HAP-1 (cell line): ENCODE measurements at regions not wholly inside any gene's neighbourhood (a gene's known extent, or its start where the extent isn't known, plus 50 kb on each side); places are given as distances from the start of the nearest gene placed in this dataset.

Experiments used
- DNase-seq, 2 experiments: peaks; one replicate each; pipeline ENCODE4 v3.0.0-alpha.2; 2016 to 2020; ENCODE audit warnings: low spot score in 2 of 2
- H3K27me3 ChIP-seq: fragments of 250-450 bp; sonication (Bioruptor Pico); 2 replicates; pipeline ENCODE4 v1.5.1; 2020; ENCODE audit warnings: low read depth, mild to moderate bottlenecking, moderate library complexity
- H3K36me3 ChIP-seq: fragments of 250-450 bp; sonication (Bioruptor Pico); replicated peaks from 2 replicates; pipeline ENCODE4 v1.5.1; 2020; ENCODE audit warnings: mild to moderate bottlenecking
- H3K4me1 ChIP-seq: fragments of 250-450 bp; sonication (Bioruptor Pico); 2 replicates; pipeline ENCODE4 v1.5.1; 2020; ENCODE audit warnings: mild to moderate bottlenecking
- H3K4me3 ChIP-seq: fragments of 250-450 bp; sonication (Bioruptor Pico); 2 replicates; pipeline ENCODE4 v1.5.1; 2020; ENCODE audit warnings: mild to moderate bottlenecking, moderate library complexity
- H3K9me3 ChIP-seq: fragments of 250-450 bp; sonication (Bioruptor Pico); 2 replicates; pipeline ENCODE4 v1.5.1; 2020; ENCODE audit warnings: mild to moderate bottlenecking, moderate library complexity
- in situ Hi-C: fragments of 300-500 bp; cut with MboI; formaldehyde crosslinking; loops from 3 replicates; pipeline ENCODE4 v1.14.3; 2020; ENCODE audit warnings: low sequenced_read_pairs, inconsistent platforms, mixed read lengths

DNA sequence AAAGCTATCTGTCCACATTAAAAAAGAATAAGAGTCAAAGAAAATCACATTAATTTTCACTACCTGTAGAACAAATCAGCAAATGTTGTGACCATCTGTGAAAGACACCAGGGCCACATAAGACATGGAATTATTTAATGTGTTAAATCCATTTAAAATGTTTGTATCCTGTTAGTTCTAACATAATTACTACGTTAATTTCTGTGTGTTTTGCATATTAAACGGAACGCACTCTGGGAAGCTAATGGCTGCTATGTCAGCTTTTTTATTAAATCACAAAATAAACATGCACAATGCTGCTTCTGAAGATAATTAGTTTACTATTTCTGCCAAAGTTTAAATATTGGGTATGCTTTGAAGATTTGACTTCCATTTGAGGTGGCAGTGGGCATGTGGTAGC is 1061.2 kb downstream of the CDH11 start:
- H3K27me3 ChIP-seq = no peaks in the 10 kb centered on the region
- no peaks in the 10 kb centered on the region for H3K9me3 ChIP-seq
- in situ Hi-C loops = no loop called here
- no peak for DNase-seq
- H3K4me3 ChIP-seq = no peak overlapping the region
- H3K4me1 ChIP-seq = no peaks in the 10 kb centered on the region
- no peaks in the 10 kb centered on the region for H3K36me3 ChIP-seq

DNA sequence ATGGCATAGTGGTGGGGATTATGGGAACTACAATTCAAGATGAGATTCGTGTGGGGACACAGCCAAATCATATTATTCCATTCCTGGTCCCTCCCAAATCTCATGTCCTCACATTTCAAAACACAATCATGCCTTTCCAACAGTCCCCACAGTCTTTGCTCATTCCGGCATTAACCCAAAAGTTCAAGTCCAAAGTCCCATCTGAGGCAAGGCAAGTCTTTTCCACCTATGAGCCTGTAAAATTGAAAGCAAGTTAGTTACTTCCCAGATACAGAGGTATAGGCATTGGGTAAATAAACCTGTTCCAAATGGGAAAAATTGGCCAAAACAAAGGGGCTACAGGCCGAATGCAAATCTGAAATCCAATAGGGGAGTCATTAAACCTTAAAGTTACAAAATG is 1063.2 kb downstream of the CDH11 start:
- in situ Hi-C loops = no loop called here
- H3K36me3 ChIP-seq = no peaks in the 10 kb centered on the region
- no peak overlapping the region for H3K4me3 ChIP-seq
- H3K27me3 ChIP-seq = no peaks in the 10 kb centered on the region
- DNase-seq = no peak
- H3K4me1 ChIP-seq = no peaks in the 10 kb centered on the region
- no peaks in the 10 kb centered on the region for H3K9me3 ChIP-seq

DNA sequence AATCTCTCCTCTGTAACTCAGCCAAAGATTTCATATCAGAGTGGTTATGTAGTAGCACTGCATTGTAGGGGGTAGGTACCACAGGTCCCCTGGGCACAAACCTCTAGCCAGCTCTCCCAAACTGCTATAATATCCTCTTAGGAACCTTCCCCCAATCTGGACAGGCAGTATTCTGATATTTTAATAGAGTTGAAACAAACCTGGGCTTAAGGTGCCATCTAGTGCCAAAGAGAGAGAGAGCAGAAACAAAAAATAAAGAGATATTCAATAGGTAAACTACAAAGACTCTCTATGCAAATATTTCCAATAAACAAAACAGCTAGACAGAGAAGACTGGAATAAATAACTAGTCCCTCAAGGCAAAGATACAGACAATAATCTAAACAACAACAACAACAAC is 1070.0 kb downstream of the CDH11 start:
- no peak overlapping the region for H3K4me3 ChIP-seq
- H3K4me1 ChIP-seq = no peaks in the 10 kb centered on the region
- no peaks in the 10 kb centered on the region for H3K9me3 ChIP-seq
- peak in 1 of 2 experiments; percentile 17 for DNase-seq
- H3K36me3 ChIP-seq = no peaks in the 10 kb centered on the region
- H3K27me3 ChIP-seq = no peaks in the 10 kb centered on the region
- in situ Hi-C loops = no loop called here

DNA sequence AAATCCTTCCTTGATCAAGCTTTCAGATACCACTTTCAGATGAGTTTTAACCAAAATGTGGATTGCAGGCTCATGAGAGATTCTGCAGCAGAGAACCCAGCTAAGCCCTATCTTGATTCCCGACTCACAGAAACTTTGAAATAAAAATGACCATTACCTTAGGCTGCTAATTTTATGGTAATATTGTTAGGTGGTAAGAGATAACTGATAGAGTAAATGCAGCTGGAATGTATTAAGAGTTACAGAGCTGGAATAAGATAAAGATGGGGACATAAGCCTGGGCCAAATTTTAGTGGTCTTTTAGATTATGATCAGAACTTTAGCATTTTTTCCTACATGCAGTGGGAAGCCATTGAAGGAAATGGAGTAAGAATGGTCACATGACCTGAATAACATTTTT is 1074.0 kb downstream of the CDH11 start:
- in situ Hi-C loops = no loop called here
- Histone ChIP-seq H3K27me3 (no peaks in the 10 kb centered on the region), H3K36me3 (no peaks in the 10 kb centered on the region), H3K9me3 (no peaks in the 10 kb centered on the region), H3K4me1 (no peaks in the 10 kb centered on the region), H3K4me3 (no peak overlapping the region)
- no peak for DNase-seq

DNA sequence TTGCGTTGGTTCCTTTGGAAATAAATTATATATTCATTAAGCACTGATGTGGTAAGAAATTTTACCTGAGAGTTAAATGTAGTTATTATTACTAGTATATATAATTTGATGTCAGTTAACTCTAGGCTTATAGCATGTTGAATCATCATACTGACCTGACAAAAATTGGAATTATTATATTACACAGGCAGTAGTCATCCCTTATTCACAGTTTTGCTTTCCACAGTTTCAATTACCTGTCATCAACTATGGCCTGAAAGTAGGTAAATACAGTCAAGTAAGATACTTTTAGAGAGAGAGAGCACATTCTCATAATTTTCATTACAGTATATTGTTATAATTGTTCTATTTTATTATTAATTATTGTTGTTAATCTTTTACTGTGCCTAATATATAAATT is 1074.7 kb downstream of the CDH11 start:
- Histone ChIP-seq H3K27me3 (no peaks in the 10 kb centered on the region), H3K4me1 (no peaks in the 10 kb centered on the region), H3K9me3 (no peaks in the 10 kb centered on the region), H3K36me3 (no peaks in the 10 kb centered on the region), H3K4me3 (no peak overlapping the region)
- in situ Hi-C loops = no loop called here
- no peak for DNase-seq

DNA sequence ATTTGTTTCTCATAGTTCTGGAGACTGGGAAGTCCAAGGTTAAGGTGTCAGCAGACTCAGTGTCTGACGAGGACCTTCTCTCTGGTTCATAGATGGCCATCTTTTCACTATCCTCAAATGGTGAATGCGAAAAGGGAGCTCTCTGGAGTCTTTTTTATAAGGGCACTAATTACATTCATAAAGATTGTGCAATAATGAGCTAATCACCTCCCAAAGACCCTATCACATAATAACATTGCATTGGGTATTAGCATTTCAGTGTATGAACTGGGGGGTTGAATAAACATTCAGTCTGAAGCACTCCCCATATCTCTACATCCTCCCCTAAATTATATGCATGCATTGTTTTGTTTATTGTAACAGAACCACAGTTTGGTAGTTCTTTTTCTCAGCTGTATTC is 1086.5 kb downstream of the CDH11 start:
- Histone ChIP-seq H3K4me1 (no peaks in the 10 kb centered on the region), H3K27me3 (no peaks in the 10 kb centered on the region), H3K9me3 (no peaks in the 10 kb centered on the region), H3K36me3 (no peaks in the 10 kb centered on the region), H3K4me3 (no peak overlapping the region)
- in situ Hi-C loops = no loop called here
- DNase-seq = no peak

DNA sequence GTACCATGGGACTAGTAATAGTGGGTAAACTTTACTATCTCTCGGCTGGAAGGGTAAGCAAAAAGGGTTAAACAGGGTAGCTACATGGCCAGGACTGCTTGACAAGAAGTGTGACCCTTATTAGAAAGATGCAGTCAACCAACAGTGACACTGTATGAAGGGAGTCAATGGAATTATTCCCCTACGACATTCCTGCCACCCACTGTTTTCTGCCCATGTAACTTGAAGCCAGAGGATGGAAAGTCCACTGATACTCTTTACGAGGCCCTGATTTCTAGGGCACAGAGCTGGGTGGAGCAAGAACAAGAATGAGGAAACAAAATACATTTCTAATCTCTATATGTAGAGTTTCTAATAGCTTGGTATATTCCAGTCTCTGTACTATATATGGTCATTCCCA is 1102.5 kb downstream of the CDH11 start:
- no peaks in the 10 kb centered on the region for H3K27me3 ChIP-seq
- H3K36me3 ChIP-seq = no peaks in the 10 kb centered on the region
- in situ Hi-C loops = no loop called here
- no peak overlapping the region for H3K4me3 ChIP-seq
- H3K4me1 ChIP-seq = no peaks in the 10 kb centered on the region
- DNase-seq = no peak
- no peaks in the 10 kb centered on the region for H3K9me3 ChIP-seq

DNA sequence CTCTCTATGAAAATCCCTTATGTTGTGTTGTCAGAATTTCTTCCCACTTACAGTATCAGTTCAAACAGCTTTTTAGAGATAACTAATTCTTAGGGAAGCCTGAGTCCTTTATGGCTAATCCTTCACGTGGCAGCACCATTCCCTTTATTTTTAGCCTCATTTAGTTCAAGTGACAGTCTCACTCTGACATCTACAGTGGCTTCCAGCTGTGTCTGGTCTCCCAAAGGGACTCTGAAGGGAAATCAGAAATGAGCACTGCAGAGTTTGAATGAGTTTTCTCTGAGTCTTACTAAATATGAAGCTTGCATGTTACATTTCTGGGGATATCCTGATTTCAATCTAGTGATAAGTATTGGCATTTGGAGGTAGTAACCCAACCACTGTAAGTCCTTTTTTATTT is 1104.1 kb downstream of the CDH11 start:
- H3K27me3 ChIP-seq = no peaks in the 10 kb centered on the region
- DNase-seq = no peak
- no peaks in the 10 kb centered on the region for H3K4me1 ChIP-seq
- no peaks in the 10 kb centered on the region for H3K36me3 ChIP-seq
- H3K9me3 ChIP-seq = no peaks in the 10 kb centered on the region
- no peak overlapping the region for H3K4me3 ChIP-seq
- in situ Hi-C loops = no loop called here

DNA sequence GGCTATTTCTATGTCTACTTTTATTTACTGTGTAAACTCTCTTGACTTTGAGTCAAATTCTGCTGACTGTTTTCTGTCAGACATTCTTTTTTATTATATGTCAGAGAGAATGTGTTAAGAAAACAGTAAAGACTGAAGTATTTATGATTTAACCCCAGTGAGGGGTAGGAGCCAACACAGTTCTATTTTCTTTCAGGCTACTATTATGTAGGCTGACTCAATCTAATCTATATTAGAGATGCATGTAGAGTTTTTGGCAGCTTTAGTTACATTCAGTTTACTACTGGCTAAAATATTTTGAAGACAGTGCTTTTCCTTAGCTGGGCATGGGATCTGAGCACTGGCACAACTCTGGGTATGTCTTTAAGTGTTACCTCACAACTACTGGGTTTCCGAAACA is 1108.0 kb downstream of the CDH11 start:
- DNase-seq = no peak
- no peaks in the 10 kb centered on the region for H3K9me3 ChIP-seq
- in situ Hi-C loops = no loop called here
- no peaks in the 10 kb centered on the region for H3K27me3 ChIP-seq
- no peaks in the 10 kb centered on the region for H3K4me1 ChIP-seq
- H3K36me3 ChIP-seq = no peaks in the 10 kb centered on the region
- no peak overlapping the region for H3K4me3 ChIP-seq

DNA sequence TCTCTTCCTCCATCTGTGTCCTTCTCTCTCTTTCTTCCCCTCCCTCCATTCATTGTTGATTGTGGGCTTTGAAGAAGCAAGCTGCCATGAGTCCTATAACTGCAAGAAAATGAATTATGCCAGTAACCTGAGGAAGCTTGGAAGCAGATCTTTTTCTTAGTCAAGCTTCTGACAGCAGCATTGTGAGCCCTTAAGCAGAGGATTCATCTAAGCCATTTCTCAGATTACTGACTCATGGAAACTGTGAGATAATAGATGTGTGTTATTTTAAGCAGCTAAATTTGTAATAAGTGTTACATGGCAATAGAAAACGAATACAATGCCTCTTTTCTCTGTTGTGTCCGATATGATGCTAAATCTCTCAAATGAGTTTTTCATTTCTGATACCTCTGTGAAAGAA is 1109.7 kb downstream of the CDH11 start:
- no peaks in the 10 kb centered on the region for H3K4me1 ChIP-seq
- no peaks in the 10 kb centered on the region for H3K27me3 ChIP-seq
- no peak overlapping the region for H3K4me3 ChIP-seq
- in situ Hi-C loops = no loop called here
- no peak for DNase-seq
- no peaks in the 10 kb centered on the region for H3K36me3 ChIP-seq
- no peaks in the 10 kb centered on the region for H3K9me3 ChIP-seq

DNA sequence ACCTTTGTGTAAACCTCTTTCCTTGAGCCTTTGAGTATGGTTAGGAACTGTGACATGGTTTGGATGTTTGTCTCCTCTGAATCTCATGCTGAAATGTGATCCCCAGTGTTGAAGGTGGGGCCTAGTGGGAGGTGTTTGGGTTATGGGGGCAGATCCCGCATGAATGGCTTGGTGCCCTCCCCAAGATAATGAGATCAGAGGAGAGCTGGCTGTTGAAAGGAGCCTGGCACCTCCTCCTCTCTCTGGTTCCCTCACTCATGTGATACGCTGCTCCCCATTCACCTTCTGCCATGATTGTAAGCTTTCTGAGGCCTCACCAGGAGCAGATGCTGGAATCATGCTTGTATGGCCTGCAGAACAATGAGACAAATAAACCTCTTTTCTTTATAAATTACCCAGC is 1110.2 kb downstream of the CDH11 start:
- H3K27me3 ChIP-seq = no peaks in the 10 kb centered on the region
- H3K36me3 ChIP-seq = no peaks in the 10 kb centered on the region
- H3K4me3 ChIP-seq = no peak overlapping the region
- no peak for DNase-seq
- no peaks in the 10 kb centered on the region for H3K9me3 ChIP-seq
- in situ Hi-C loops = no loop called here
- no peaks in the 10 kb centered on the region for H3K4me1 ChIP-seq

DNA sequence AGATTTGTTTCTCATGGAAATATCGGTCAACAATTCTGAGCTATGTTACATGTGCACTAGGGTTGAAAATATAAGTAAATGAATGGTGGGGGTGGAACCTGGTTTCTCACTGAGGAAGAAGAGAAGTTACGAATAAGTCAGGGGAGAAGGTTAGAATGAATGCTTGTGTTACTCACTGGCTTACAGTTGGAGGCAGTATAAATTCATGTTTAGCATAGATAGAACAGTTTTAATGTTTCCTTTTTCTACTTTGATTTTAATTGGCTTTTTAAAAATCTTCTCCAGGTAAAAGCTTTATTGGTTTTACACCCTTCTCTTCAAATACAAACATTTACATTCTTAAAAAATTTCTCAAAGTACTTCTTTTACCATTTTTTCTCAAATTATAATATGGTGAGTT is 1113.7 kb downstream of the CDH11 start:
- Histone ChIP-seq H3K4me1 (no peaks in the 10 kb centered on the region), H3K9me3 (no peaks in the 10 kb centered on the region), H3K27me3 (no peaks in the 10 kb centered on the region), H3K36me3 (no peaks in the 10 kb centered on the region), H3K4me3 (no peak overlapping the region)
- DNase-seq = no peak
- in situ Hi-C loops = no loop called here

DNA sequence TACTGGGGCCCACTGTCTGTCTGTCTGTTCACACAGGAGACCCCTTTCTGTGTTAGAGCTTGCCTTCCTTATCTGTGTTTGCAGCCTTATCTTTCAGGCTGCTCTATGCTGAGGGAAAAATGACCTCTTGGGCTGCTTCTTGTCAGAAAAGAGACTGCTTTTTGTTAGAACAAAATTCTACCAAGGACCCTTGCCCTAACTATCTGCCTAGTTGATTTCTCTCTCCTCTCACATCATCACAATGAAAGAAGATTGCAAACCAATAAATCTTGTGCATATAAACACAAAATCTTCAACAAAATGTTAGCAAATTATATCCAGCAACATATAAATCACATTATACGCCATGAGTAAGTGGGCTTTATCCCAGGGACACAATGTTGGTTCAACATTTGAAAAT is 1117.7 kb downstream of the CDH11 start:
- Histone ChIP-seq H3K27me3 (no peaks in the 10 kb centered on the region), H3K4me3 (no peak overlapping the region), H3K9me3 (no peaks in the 10 kb centered on the region), H3K36me3 (no peaks in the 10 kb centered on the region), H3K4me1 (no peaks in the 10 kb centered on the region)
- in situ Hi-C loops = no loop called here
- DNase-seq = no peak

DNA sequence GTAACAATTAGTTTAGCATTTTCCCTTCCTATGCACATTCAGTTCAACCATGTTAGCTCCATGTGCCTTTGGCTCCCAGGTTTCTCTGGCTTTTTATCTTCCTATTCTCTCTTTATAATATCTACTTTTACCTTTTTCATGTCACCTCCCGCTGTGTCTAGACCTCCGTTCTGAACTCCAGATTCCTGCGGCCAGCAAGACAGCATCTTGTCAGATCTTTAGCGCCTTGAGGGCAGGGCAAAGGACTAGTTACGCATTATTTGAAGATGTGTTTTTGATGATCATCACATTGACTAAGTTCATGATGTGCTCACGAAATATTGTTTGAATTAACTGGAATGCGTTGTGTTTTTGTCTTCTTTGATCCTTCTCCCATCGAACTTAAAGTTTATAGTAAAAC is 1126.8 kb downstream of the CDH11 start:
- no peaks in the 10 kb centered on the region for H3K27me3 ChIP-seq
- H3K9me3 ChIP-seq = no peaks in the 10 kb centered on the region
- no peaks in the 10 kb centered on the region for H3K36me3 ChIP-seq
- no peaks in the 10 kb centered on the region for H3K4me1 ChIP-seq
- no peak overlapping the region for H3K4me3 ChIP-seq
- DNase-seq = no peak
- in situ Hi-C loops = no loop called here

DNA sequence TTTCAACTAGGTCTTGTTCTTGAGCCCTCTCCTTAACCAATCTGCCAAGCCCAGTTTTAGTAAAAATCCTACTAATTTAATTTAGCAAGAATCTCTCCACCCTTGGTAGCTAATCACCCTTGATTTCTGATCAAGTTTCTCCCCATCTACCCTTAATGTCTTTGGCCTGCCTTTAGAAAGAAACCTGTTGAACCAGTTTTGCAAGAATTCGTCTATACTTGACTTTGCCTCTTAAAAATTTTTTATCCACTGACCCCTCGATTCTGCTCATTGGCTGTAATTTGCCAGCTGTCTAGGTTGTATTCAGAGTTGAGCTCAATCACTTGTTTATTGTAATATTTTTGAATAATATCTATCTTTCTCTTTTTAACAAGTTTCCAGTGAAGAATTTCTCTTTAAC is 1138.5 kb downstream of the CDH11 start:
- Histone ChIP-seq H3K4me1 (peaks cover 19% of the 10 kb centered on the region), H3K9me3 (no peaks in the 10 kb centered on the region), H3K36me3 (no peaks in the 10 kb centered on the region), H3K27me3 (no peaks in the 10 kb centered on the region), H3K4me3 (no peak overlapping the region)
- no peak for DNase-seq
- in situ Hi-C loops = no loop called here
